WTC11 (cell line): ENCODE measurements at regions not wholly inside any gene's neighbourhood (a gene's known extent, or its start where the extent isn't known, plus 50 kb on each side); places are given as distances from the start of the nearest gene placed in this dataset.

Source experiments
- ATAC-seq: fragments of 200-7000 bp; cut with Tn5 transposase; 2 replicates; pipeline ENCODE4 v1.10.0; 2021; ENCODE audit warnings: mild to moderate bottlenecking, moderate library complexity
- CTCF ChIA-PET: fragments of 300-600 bp; sonication (Branson Sonifier 250); formaldehyde crosslinking; loops from one replicate; lab custom pipeline; 2021; ENCODE audit warnings: antibody characterized with exemption; lab: Charles Lee
- POLR2A ChIA-PET: fragments of 350-600 bp; sonication (Branson Sonifier 250); formaldehyde crosslinking; loops from one replicate; lab custom pipeline; 2021; ENCODE audit warnings: antibody characterized with exemption; lab: Charles Lee
- DNase-seq: peaks from one replicate; pipeline ENCODE4 v3.0.0; 2021; ENCODE audit warnings: low spot score
- H3K27ac Mint-ChIP-seq: 2 replicates; pipeline ENCODE4 v1.8.0; 2021; ENCODE audit warnings: mixed read lengths
- H3K27me3 Mint-ChIP-seq: 2 replicates; pipeline ENCODE4 v1.8.0; 2021; ENCODE audit warnings: low read depth, mild to moderate bottlenecking, moderate library complexity, mixed read lengths
- H3K36me3 Mint-ChIP-seq: 2 replicates; pipeline ENCODE4 v1.8.0; 2021; ENCODE audit warnings: mixed read lengths
- H3K4me1 Mint-ChIP-seq: 2 replicates; pipeline ENCODE4 v1.8.0; 2022; ENCODE audit warnings: mixed read lengths
- H3K4me3 Mint-ChIP-seq: 2 replicates; pipeline ENCODE4 v1.8.0; 2021; ENCODE audit warnings: mild to moderate bottlenecking, moderate library complexity, mixed read lengths
- H3K9me3 Mint-ChIP-seq: 2 replicates; pipeline ENCODE4 v1.8.0; 2021; ENCODE audit warnings: mixed read lengths
- AR ChIP-seq: fragments of 250-450 bp; sonication (Bioruptor Pico); IDR thresholded peaks from 2 replicates; pipeline ENCODE4 v1.9.0; 2021; ENCODE audit warnings: mild to moderate bottlenecking
- CDX4 ChIP-seq: fragments of 250-450 bp; sonication (Bioruptor Pico); IDR thresholded peaks from 2 replicates; pipeline ENCODE4 v1.9.0; 2021; ENCODE audit warnings: moderate library complexity, mild to moderate bottlenecking, inconsistent platforms, borderline replicate concordance
- CREM ChIP-seq: sonication (generic); formaldehyde crosslinking; IDR thresholded peaks from 2 replicates; pipeline ENCODE4 v1.8.1; 2022; ENCODE audit warnings: mild to moderate bottlenecking, missing genetic modification reagents, moderate library complexity
- FOXJ3 ChIP-seq: sonication (generic); formaldehyde crosslinking; IDR thresholded peaks from 2 replicates; pipeline ENCODE4 v1.9.0; 2021; ENCODE audit warnings: missing genetic modification reagents, mild to moderate bottlenecking, borderline replicate concordance
- FOXP1 ChIP-seq: sonication (generic); formaldehyde crosslinking; IDR thresholded peaks from 2 replicates; pipeline ENCODE4 v1.8.0; 2022; ENCODE audit warnings: missing genetic modification reagents, mild to moderate bottlenecking, moderate library complexity, borderline replicate concordance
- HMGA2 ChIP-seq: fragments of 250-450 bp; sonication (Bioruptor Pico); IDR thresholded peaks from 2 replicates; pipeline ENCODE4 v1.4.0; 2021; ENCODE audit warnings: mild to moderate bottlenecking, moderate library complexity
- KAT7 ChIP-seq: sonication (generic); formaldehyde crosslinking; IDR thresholded peaks from 2 replicates; pipeline ENCODE4 v1.8.1; 2023; ENCODE audit warnings: missing genetic modification reagents, mild to moderate bottlenecking, borderline replicate concordance
- MYBL2 ChIP-seq: sonication (generic); formaldehyde crosslinking; IDR thresholded peaks from 2 replicates; pipeline ENCODE4 v1.8.1; 2023; ENCODE audit warnings: mild to moderate bottlenecking, moderate library complexity, missing genetic modification reagents
- NFYB ChIP-seq: sonication (generic); formaldehyde crosslinking; conservative IDR thresholded peaks from 2 replicates; pipeline ENCODE4 v1.8.0; 2022; ENCODE audit warnings: low read depth, missing genetic modification reagents
- NR1H2 ChIP-seq: sonication (generic); formaldehyde crosslinking; IDR thresholded peaks from 2 replicates; pipeline ENCODE4 v1.9.0; 2021; ENCODE audit warnings: mild to moderate bottlenecking, moderate library complexity, missing genetic modification reagents
- NR3C1 ChIP-seq: sonication (generic); formaldehyde crosslinking; conservative IDR thresholded peaks from 2 replicates; pipeline ENCODE4 v1.8.1; 2023; ENCODE audit warnings: low read depth, mild to moderate bottlenecking, missing genetic modification reagents
- SMAD4 ChIP-seq: sonication (generic); formaldehyde crosslinking; IDR thresholded peaks from 2 replicates; pipeline ENCODE4 v1.8.0; 2022; ENCODE audit warnings: mild to moderate bottlenecking, missing genetic modification reagents
- SOX15 ChIP-seq: fragments of 250-450 bp; sonication (Bioruptor Pico); IDR thresholded peaks from 2 replicates; pipeline ENCODE4 v1.9.0; 2021; ENCODE audit warnings: mild to moderate bottlenecking
- TP53 ChIP-seq: sonication (generic); formaldehyde crosslinking; IDR thresholded peaks from 2 replicates; pipeline ENCODE4 v1.8.1; 2023; ENCODE audit warnings: mild to moderate bottlenecking, missing genetic modification reagents
- ZNF121 ChIP-seq: sonication (generic); formaldehyde crosslinking; IDR thresholded peaks from 2 replicates; pipeline ENCODE4 v1.8.0; 2023; ENCODE audit warnings: missing genetic modification reagents
- ZNF671 ChIP-seq: fragments of 250-450 bp; sonication (Bioruptor Pico); IDR thresholded peaks from 2 replicates; pipeline ENCODE4 v1.8.0; 2021; ENCODE audit warnings: mild to moderate bottlenecking
- TF ChIP-seq, protein P1 (sequence below): sonication (generic); formaldehyde crosslinking; IDR thresholded peaks from 2 replicates; pipeline ENCODE4 v1.8.1; 2023; ENCODE audit warnings: mild to moderate bottlenecking, missing genetic modification reagents, borderline replicate concordance
- TF ChIP-seq, protein P2 (sequence below): sonication (generic); formaldehyde crosslinking; IDR thresholded peaks from 2 replicates; pipeline ENCODE4 v1.8.0; 2022; ENCODE audit warnings: mild to moderate bottlenecking, missing genetic modification reagents
- TF ChIP-seq, protein P3 (sequence below): sonication (generic); formaldehyde crosslinking; IDR thresholded peaks from 2 replicates; pipeline ENCODE4 v1.8.1; 2023; ENCODE audit warnings: mild to moderate bottlenecking, missing genetic modification reagents, moderate library complexity
- TF ChIP-seq, protein P4 (sequence below): sonication (generic); formaldehyde crosslinking; conservative IDR thresholded peaks from 2 replicates; pipeline ENCODE4 v1.8.1; 2022; ENCODE audit warnings: mild to moderate bottlenecking, missing genetic modification reagents
- TF ChIP-seq, protein P5 (sequence below): sonication (generic); formaldehyde crosslinking; IDR thresholded peaks from 2 replicates; pipeline ENCODE4 v1.8.1; 2022; ENCODE audit warnings: low read depth, missing genetic modification reagents, borderline replicate concordance
- TF ChIP-seq, protein P6 (sequence below): sonication (generic); formaldehyde crosslinking; IDR thresholded peaks from 2 replicates; pipeline ENCODE4 v1.8.0; 2022; ENCODE audit warnings: mild to moderate bottlenecking, missing genetic modification reagents

- TF ChIP-seq AR (CRISPR knock-in tag) (no peak), TP53 (CRISPR knock-in tag) (no peak), NR3C1 (CRISPR knock-in tag) (no peak), CREM (CRISPR knock-in tag) (no peak), NFYB (no peak)
- TF ChIP-seq, protein P1, sequence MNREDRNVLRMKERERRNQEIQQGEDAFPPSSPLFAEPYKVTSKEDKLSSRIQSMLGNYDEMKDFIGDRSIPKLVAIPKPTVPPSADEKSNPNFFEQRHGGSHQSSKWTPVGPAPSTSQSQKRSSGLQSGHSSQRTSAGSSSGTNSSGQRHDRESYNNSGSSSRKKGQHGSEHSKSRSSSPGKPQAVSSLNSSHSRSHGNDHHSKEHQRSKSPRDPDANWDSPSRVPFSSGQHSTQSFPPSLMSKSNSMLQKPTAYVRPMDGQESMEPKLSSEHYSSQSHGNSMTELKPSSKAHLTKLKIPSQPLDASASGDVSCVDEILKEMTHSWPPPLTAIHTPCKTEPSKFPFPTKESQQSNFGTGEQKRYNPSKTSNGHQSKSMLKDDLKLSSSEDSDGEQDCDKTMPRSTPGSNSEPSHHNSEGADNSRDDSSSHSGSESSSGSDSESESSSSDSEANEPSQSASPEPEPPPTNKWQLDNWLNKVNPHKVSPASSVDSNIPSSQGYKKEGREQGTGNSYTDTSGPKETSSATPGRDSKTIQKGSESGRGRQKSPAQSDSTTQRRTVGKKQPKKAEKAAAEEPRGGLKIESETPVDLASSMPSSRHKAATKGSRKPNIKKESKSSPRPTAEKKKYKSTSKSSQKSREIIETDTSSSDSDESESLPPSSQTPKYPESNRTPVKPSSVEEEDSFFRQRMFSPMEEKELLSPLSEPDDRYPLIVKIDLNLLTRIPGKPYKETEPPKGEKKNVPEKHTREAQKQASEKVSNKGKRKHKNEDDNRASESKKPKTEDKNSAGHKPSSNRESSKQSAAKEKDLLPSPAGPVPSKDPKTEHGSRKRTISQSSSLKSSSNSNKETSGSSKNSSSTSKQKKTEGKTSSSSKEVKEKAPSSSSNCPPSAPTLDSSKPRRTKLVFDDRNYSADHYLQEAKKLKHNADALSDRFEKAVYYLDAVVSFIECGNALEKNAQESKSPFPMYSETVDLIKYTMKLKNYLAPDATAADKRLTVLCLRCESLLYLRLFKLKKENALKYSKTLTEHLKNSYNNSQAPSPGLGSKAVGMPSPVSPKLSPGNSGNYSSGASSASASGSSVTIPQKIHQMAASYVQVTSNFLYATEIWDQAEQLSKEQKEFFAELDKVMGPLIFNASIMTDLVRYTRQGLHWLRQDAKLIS (CRISPR knock-in tag): no peak
These were observed 58.8 kb upstream of the OTOS start (continued) for GRCh38 chr2:240199133-240199870.

DNA sequence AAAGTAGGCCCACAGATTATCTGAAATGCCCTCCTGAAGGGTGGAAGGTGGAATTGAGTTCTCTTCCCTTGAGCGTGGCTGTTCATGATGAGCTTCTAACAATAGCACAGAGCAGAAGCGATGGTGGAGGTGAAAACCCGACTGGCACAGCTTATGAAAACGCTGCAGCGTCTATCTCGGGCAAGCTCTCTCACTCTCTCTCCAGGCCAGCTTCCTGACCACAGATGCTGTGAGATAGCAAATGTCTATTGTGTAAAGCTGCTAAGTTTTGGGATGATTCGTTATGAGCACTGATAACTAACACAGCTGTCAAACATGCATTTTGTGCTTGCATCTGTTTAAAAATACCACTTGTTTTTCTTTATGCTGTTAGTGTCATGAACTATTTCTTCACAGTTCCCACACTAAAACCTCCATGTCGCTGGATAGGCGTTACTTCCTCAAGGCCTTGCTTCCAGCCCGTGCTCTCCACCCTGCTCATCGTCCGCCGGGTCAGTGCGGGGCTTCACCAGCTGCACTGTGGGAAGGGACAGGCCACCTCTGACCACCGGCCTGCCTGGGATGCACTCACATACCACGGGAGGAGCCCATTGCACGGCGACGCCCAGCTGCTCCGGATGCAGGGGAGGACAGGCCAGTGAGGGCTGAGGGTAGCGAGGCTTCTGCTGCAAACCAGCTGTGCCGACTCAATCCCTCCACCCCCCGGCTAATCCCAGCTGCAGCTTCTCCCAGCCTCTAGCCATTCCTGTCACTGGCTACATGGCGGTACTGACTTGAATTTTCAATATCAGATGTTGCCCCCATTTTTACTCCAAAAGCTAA, 60.0 kb upstream of the OTOS start:
- ATAC-seq: no peak
- CTCF ChIA-PET: interaction anchor here (0.6 to 1.3 kb wide), 4 partner anchors 14 to 174 kb away, joined by 3 to 4 read pairs (median 4); no protein-coding TSS in a partner anchor
- POLR2A ChIA-PET: interaction anchor here (0.6 kb wide), 1 partner anchor 174 kb away, joined by 3 read pairs; no protein-coding TSS in a partner anchor

More for the DNA sequence above, 60.0 kb upstream of the OTOS start:
- TF ChIP-seq, protein P2, sequence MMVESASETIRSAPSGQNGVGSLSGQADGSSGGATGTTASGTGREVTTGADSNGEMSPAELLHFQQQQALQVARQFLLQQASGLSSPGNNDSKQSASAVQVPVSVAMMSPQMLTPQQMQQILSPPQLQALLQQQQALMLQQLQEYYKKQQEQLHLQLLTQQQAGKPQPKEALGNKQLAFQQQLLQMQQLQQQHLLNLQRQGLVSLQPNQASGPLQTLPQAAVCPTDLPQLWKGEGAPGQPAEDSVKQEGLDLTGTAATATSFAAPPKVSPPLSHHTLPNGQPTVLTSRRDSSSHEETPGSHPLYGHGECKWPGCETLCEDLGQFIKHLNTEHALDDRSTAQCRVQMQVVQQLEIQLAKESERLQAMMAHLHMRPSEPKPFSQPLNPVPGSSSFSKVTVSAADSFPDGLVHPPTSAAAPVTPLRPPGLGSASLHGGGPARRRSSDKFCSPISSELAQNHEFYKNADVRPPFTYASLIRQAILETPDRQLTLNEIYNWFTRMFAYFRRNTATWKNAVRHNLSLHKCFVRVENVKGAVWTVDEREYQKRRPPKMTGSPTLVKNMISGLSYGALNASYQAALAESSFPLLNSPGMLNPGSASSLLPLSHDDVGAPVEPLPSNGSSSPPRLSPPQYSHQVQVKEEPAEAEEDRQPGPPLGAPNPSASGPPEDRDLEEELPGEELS (CRISPR knock-in tag): no peak
- TF ChIP-seq SOX15 (CRISPR knock-in tag): no peak
- no peak for TF ChIP-seq SMAD4
- no peak for TF ChIP-seq NR1H2 (CRISPR knock-in tag)
- TF ChIP-seq, protein P3, sequence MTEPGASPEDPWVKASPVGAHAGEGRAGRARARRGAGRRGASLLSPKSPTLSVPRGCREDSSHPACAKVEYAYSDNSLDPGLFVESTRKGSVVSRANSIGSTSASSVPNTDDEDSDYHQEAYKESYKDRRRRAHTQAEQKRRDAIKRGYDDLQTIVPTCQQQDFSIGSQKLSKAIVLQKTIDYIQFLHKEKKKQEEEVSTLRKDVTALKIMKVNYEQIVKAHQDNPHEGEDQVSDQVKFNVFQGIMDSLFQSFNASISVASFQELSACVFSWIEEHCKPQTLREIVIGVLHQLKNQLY: no peak
- TF ChIP-seq CDX4: no peak
- TF ChIP-seq ZNF671 (CRISPR knock-in tag): no peak
- TF ChIP-seq KAT7: no peak
- TF ChIP-seq, protein P4, sequence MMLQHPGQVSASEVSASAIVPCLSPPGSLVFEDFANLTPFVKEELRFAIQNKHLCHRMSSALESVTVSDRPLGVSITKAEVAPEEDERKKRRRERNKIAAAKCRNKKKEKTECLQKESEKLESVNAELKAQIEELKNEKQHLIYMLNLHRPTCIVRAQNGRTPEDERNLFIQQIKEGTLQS: no peak
- no peak for TF ChIP-seq MYBL2 (CRISPR knock-in tag)
- no peak for TF ChIP-seq HMGA2 (CRISPR knock-in tag)
- no peak for TF ChIP-seq ZNF121
- TF ChIP-seq, protein P5, sequence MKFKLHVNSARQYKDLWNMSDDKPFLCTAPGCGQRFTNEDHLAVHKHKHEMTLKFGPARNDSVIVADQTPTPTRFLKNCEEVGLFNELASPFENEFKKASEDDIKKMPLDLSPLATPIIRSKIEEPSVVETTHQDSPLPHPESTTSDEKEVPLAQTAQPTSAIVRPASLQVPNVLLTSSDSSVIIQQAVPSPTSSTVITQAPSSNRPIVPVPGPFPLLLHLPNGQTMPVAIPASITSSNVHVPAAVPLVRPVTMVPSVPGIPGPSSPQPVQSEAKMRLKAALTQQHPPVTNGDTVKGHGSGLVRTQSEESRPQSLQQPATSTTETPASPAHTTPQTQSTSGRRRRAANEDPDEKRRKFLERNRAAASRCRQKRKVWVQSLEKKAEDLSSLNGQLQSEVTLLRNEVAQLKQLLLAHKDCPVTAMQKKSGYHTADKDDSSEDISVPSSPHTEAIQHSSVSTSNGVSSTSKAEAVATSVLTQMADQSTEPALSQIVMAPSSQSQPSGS (CRISPR knock-in tag): no peak
- no peak for TF ChIP-seq FOXP1 (CRISPR knock-in tag)
- no peak for TF ChIP-seq CREM (CRISPR knock-in tag)
- no peak for TF ChIP-seq FOXJ3 (CRISPR knock-in tag)
- TF ChIP-seq, protein P6, sequence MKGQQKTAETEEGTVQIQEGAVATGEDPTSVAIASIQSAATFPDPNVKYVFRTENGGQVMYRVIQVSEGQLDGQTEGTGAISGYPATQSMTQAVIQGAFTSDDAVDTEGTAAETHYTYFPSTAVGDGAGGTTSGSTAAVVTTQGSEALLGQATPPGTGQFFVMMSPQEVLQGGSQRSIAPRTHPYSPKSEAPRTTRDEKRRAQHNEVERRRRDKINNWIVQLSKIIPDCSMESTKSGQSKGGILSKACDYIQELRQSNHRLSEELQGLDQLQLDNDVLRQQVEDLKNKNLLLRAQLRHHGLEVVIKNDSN: no peak
- no peak overlapping the region for H3K4me3 Mint-ChIP-seq
- peaks cover 12% of the 10 kb centered on the region for H3K4me1 Mint-ChIP-seq
- no peaks in the 10 kb centered on the region; the same call in 1 of the 2 replicates for H3K27me3 Mint-ChIP-seq
- no peak overlapping the region for H3K27ac Mint-ChIP-seq
- no peaks in the 10 kb centered on the region for H3K9me3 Mint-ChIP-seq
- no peaks in the 10 kb centered on the region for H3K36me3 Mint-ChIP-seq
- no peak for DNase-seq
